Omental fat pad (tissue), 3 donors: ENCODE measurements at regions not wholly inside any gene's neighbourhood (a gene's known extent, or its start where the extent isn't known, plus 50 kb on each side); places are given as distances from the start of the nearest gene placed in this dataset.

Source experiments
- ATAC-seq: fragments of 150-250 bp; one replicate; pipeline ENCODE4 v1.9.1; 2016; ENCODE audit warnings: mild to moderate bottlenecking, moderate library complexity; ENCODE audit not compliant: low FRiP score
- DNase-seq: peaks from one replicate; pipeline ENCODE4 v3.0.0-alpha.2; 2019; ENCODE audit warnings: low spot score
- TF ChIP-seq, protein P1 (sequence below), 3 donors: fragments of 450-650 bp; IDR thresholded peaks; one replicate each; pipeline ENCODE4 v1.5.1; 2016 to 2017; ENCODE audit warnings: antibody characterized with exemption in 3 of 3, mild to moderate bottlenecking in 3 of 3, moderate library complexity in 2 of 3

DNA sequence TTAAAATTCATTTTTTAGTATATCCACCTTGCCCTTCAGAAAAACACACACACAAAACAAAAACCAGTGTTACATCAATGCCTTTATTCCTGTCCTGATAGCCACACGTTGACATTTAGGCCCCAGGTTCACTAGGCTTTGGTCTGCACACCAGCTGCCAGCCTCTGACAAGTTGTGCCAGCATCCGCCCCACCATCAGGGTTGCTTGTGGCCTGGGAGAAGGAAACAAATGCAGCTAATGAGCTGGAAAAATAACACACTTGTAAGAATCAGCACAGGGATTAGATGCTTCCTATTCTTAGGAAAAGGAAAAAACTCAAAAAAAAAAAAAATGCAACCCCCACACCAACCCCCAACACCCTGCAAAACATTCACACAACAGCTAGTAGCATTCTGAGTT is 404.0 kb upstream of the GRIA1 start:
- ATAC-seq (no peak), DNase-seq (no peak)
- TF ChIP-seq, protein P1, sequence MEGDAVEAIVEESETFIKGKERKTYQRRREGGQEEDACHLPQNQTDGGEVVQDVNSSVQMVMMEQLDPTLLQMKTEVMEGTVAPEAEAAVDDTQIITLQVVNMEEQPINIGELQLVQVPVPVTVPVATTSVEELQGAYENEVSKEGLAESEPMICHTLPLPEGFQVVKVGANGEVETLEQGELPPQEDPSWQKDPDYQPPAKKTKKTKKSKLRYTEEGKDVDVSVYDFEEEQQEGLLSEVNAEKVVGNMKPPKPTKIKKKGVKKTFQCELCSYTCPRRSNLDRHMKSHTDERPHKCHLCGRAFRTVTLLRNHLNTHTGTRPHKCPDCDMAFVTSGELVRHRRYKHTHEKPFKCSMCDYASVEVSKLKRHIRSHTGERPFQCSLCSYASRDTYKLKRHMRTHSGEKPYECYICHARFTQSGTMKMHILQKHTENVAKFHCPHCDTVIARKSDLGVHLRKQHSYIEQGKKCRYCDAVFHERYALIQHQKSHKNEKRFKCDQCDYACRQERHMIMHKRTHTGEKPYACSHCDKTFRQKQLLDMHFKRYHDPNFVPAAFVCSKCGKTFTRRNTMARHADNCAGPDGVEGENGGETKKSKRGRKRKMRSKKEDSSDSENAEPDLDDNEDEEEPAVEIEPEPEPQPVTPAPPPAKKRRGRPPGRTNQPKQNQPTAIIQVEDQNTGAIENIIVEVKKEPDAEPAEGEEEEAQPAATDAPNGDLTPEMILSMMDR (IDR thresholded peaks at IDR 0.05), result no peak

DNA sequence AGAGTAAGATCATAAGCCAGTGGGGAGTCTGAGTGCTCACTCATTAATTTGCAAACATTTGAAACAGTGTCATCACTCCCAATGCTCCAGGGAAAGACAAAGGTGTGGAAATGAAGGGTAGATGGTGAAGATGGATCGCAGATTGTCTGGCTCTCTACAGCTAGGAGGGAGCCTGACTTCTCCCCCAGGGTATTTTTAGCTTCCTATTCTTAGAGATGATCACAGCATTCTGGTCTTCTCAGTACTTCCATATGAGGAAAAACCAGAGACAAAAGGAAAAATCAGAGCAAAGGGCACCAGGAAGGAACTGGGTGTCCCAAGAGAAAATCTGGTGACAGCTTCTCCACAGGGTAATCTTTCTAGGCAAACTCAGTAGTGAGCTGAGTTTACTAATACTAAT is 401.9 kb upstream of the GRIA1 start:
- ATAC-seq (no peak), DNase-seq (no peak)
- TF ChIP-seq, protein P1 (IDR thresholded peaks at IDR 0.05), result no peak

DNA sequence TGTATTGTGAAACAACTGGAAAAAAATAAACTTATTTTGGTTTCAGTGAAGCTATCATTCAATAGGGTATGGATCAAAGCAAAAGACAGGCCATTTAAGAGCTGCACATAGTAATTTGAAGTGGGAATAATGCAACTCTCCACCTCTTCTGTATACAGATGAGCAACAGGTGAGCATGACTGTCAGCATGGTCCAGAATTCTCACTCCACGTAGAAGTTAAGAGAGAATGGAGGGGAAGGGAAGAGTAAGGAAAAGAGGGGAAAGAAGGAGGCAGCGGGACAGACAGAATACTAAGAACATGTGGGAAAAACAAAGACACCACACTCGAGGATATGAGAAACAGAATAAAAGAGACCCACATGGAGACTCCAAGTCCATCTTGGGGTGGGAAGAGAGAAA is 396.1 kb upstream of the GRIA1 start:
- no peak for DNase-seq
- TF ChIP-seq, protein P1 (IDR thresholded peaks at IDR 0.05), result no peak
- no peak for ATAC-seq

DNA sequence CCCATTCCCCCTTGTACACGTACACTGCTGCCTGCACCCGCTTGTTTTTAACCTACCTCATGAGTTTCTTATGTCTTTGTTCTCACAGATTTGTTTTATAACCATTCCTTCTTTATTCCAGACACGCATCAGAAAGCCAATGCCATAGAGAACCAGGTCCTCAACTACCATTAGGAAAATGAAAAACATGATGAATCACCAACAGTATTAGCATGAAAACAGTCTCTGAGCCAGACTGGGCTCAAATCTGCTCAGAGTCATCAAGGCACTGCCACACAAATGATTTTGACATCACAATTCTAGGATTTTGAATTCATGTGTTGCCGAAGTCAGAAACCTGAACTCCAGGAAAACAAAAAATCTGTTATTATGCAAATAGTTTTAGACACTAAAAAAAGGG is 394.1 kb upstream of the GRIA1 start:
- TF ChIP-seq, protein P1 (IDR thresholded peaks at IDR 0.05), result no peak
- DNase-seq (no peak), ATAC-seq (no peak)

DNA sequence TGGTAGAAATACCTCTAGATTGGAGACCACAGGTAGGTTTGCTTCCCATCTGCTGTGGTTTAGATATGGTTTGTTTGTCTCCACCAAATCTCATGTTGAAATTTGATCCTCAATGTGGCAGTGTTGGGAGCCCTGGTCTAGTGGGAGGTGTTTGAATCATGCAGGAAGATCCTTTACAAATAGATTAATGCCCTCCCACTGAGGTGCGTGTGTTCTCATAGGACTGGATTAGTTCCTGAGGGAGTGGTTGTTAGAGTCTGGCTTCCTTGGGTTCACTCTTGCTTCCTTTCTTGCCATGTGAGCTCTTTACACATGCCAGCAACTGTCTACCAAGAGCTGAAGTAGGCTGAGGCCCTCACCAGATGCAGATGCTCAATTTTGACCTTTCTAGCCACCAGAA is 391.1 kb upstream of the GRIA1 start:
- ATAC-seq (no peak), DNase-seq (no peak)
- TF ChIP-seq, protein P1 (IDR thresholded peaks at IDR 0.05), result no peak

DNA sequence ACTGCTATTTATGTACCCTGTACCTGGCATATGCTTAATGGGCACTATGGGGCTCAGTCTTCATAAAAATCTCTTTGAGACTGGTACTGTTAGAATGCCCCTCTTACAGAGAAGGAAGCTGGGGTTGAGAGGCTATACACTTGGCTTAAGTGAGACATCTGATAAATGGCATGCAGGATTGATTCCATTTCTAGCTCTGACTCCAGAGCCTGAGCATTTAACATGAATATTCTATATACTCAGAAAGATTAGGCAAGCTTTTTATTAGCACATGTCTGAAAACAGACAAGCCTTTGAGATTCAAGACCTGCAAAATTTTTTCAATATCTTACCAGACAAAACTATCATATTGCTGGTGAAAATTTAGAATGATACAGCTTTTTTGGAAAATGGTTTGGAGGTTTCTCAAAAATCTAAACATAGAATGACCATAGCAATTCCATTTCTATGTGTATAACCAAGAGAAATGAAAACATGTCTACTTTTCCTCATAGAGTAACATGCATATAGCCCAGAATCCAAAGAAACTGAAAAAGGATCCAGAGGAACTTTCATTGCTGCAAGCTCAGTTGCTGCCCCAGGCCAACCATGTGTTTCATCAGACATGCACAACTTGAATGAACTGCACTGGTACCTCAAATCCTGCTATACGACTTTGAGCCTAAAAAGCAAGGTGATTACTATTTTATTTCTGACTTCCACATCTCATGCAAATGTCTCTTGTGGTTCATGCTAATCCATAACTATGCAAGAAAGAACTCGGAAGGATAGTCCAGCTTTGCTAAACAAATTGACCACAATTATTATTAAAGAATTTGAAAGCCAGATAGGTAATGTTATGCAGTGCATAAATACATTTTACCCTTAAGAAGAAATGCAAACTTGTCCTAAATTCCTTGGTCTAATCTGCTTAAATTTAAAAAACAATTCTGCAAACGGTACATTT is 389.0 kb upstream of the GRIA1 start:
- DNase-seq, result no peak
- ATAC-seq, result no peak
- TF ChIP-seq, protein P1 (IDR thresholded peaks at IDR 0.05), result no peak

DNA sequence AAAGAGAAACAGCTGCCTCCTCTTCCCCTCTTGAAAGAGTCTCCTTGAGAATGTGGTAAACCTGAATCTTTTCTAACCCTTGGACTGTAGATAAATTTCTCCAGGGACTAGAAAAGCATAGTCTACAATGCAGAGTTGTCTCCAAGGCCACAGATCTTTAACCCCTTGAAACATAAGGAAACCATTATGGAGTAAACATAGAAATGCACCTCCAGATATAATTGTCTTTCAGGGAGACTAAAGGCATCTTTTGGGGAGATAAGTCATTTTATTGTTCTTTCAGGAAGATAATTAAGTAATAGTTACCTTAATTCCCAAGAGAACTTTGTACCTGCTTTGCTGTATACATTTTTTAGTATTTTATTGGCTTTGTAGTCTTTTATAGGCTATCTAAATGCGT is 373.6 kb upstream of the GRIA1 start:
- no peak for DNase-seq
- no peak for ATAC-seq
- TF ChIP-seq, protein P1 (IDR thresholded peaks at IDR 0.05), result no peak
